ENCODE measurements at regions not wholly inside any gene's neighbourhood (a gene's known extent, or its start where the extent isn't known, plus 50 kb on each side); places are given as distances from the start of the nearest gene placed in this dataset.

DNA sequence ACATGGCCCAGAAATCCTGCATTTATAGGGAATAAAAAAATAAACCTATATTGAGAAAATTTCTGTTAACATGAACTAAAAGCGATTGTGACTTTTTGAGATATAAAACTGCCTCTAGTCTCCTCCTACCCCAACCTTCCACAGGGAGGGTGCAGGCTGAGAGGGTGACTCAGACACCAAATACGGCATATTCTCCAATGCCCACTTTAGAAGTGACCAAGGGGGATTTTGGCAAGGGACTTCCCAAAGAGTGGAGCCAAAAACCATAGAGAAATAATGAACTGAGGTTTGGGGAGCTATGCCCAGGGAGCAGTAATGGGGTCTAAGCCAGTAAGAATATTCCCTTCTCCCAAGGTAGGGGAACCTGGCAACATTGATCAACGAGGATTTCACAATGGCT is 124.9 kb upstream of the ZC3H12C start:
- intact Hi-C loops (cut with micrococcal nuclease; ENCODE audit: unreplicated experiment), result no loop called here
- TF ChIP-seq, protein P1, sequence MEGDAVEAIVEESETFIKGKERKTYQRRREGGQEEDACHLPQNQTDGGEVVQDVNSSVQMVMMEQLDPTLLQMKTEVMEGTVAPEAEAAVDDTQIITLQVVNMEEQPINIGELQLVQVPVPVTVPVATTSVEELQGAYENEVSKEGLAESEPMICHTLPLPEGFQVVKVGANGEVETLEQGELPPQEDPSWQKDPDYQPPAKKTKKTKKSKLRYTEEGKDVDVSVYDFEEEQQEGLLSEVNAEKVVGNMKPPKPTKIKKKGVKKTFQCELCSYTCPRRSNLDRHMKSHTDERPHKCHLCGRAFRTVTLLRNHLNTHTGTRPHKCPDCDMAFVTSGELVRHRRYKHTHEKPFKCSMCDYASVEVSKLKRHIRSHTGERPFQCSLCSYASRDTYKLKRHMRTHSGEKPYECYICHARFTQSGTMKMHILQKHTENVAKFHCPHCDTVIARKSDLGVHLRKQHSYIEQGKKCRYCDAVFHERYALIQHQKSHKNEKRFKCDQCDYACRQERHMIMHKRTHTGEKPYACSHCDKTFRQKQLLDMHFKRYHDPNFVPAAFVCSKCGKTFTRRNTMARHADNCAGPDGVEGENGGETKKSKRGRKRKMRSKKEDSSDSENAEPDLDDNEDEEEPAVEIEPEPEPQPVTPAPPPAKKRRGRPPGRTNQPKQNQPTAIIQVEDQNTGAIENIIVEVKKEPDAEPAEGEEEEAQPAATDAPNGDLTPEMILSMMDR (IDR thresholded peaks at IDR 0.05), result no peak
- TF ChIP-seq POLR2AphosphoS5 (IDR thresholded peaks at IDR 0.05; ENCODE audit: low read depth, low read length) (no peak), SIN3A (IDR thresholded peaks at IDR 0.05; ENCODE audit: borderline replicate concordance, insufficient read depth, low read depth, low read length) (no peak), TCF7L2 (IDR thresholded peaks at IDR 0.05; ENCODE audit: low read depth, low read length) (no peak)
- TF ChIP-seq, protein P2, sequence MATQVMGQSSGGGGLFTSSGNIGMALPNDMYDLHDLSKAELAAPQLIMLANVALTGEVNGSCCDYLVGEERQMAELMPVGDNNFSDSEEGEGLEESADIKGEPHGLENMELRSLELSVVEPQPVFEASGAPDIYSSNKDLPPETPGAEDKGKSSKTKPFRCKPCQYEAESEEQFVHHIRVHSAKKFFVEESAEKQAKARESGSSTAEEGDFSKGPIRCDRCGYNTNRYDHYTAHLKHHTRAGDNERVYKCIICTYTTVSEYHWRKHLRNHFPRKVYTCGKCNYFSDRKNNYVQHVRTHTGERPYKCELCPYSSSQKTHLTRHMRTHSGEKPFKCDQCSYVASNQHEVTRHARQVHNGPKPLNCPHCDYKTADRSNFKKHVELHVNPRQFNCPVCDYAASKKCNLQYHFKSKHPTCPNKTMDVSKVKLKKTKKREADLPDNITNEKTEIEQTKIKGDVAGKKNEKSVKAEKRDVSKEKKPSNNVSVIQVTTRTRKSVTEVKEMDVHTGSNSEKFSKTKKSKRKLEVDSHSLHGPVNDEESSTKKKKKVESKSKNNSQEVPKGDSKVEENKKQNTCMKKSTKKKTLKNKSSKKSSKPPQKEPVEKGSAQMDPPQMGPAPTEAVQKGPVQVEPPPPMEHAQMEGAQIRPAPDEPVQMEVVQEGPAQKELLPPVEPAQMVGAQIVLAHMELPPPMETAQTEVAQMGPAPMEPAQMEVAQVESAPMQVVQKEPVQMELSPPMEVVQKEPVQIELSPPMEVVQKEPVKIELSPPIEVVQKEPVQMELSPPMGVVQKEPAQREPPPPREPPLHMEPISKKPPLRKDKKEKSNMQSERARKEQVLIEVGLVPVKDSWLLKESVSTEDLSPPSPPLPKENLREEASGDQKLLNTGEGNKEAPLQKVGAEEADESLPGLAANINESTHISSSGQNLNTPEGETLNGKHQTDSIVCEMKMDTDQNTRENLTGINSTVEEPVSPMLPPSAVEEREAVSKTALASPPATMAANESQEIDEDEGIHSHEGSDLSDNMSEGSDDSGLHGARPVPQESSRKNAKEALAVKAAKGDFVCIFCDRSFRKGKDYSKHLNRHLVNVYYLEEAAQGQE (IDR thresholded peaks at IDR 0.05; ENCODE audit: insufficient read depth in 1 of 2, low read depth in 2 of 2, low read length in 1 of 2), result no peak
- ChIA-PET CTCF (no interaction called here), POLR2A (no interaction called here)
- DNase-seq (ENCODE audit: low read depth, low spot score) (no peak), ATAC-seq (no peak)
- in situ Hi-C loops (cut with HindIII; ENCODE audit: low pct_unique_long_range_greater_than_20kb, low sequenced_read_pairs), result no loop called here
- Histone ChIP-seq H3K27me3 (ENCODE audit: control insufficient read depth, insufficient read depth, low read length) (no peaks in the 10 kb centered on the region; the same call in 1 of the 2 replicates), H3K36me3 (ENCODE audit: control insufficient read depth, insufficient read depth, low read length) (no peaks in the 10 kb centered on the region), H3K4me1 (ENCODE audit: control insufficient read depth, insufficient read depth, low read length) (no peaks in the 10 kb centered on the region), H3K27ac (ENCODE audit: low read length) (no peak overlapping the region), H3K4me3 (ENCODE audit: low read depth in 2 of 2, low read length in 2 of 2) (no peak overlapping the region), H3K9me3 (ENCODE audit: control insufficient read depth, insufficient read depth, low read depth, low read length) (no peaks in the 10 kb centered on the region)
- no TSS peak for BruUV-seq (replicated peaks)

DNA sequence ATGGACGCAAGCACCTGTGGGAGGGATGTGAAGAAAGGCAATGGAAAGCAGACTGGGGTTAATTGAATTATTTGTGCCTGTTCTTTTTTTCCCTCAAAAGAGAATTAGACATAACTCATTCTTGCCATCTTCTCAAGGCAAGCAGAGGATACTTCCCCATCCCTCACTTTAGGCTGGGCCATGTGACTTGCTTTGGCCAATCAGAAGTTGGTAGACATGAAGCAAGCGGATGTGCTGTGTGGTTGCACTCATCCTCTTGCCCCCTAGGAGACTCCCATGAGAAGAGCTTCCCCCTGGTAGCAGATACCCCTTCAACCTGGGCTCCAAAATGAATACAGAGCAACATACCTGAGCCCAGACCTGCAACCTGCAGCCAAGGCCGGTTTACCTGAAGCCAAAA is 124.4 kb upstream of the ZC3H12C start:
- Histone ChIP-seq H3K36me3 (ENCODE audit: control insufficient read depth, insufficient read depth, low read length) (no peaks in the 10 kb centered on the region), H3K9me3 (ENCODE audit: control insufficient read depth, insufficient read depth, low read depth, low read length) (no peaks in the 10 kb centered on the region), H3K27me3 (ENCODE audit: control insufficient read depth, insufficient read depth, low read length) (no peaks in the 10 kb centered on the region; the same call in 1 of the 2 replicates), H3K27ac (ENCODE audit: low read length) (no peak overlapping the region), H3K4me1 (ENCODE audit: control insufficient read depth, insufficient read depth, low read length) (no peaks in the 10 kb centered on the region), H3K4me3 (ENCODE audit: low read depth in 2 of 2, low read length in 2 of 2) (no peak overlapping the region)
- no TSS peak for BruUV-seq (replicated peaks)
- TF ChIP-seq, protein P1 (IDR thresholded peaks at IDR 0.05), result no peak
- no peak for TF ChIP-seq SIN3A (IDR thresholded peaks at IDR 0.05; ENCODE audit: borderline replicate concordance, insufficient read depth, low read depth, low read length)
- TF ChIP-seq POLR2AphosphoS5 (IDR thresholded peaks at IDR 0.05; ENCODE audit: low read depth, low read length), result no peak
- TF ChIP-seq TCF7L2 (IDR thresholded peaks at IDR 0.05; ENCODE audit: low read depth, low read length), result no peak
- TF ChIP-seq, protein P2 (IDR thresholded peaks at IDR 0.05; ENCODE audit: insufficient read depth in 1 of 2, low read depth in 2 of 2, low read length in 1 of 2), result no peak
- intact Hi-C loops (cut with micrococcal nuclease; ENCODE audit: unreplicated experiment), result no loop called here
- POLR2A ChIA-PET, result no interaction called here
- in situ Hi-C loops (cut with HindIII; ENCODE audit: low pct_unique_long_range_greater_than_20kb, low sequenced_read_pairs), result no loop called here
- no peak for ATAC-seq
- CTCF ChIA-PET, result no interaction called here
- DNase-seq (ENCODE audit: low read depth, low spot score), result no peak

All from Panc1 (cell line).